Mesothelial cell of epicardium (in vitro differentiated cells): ENCODE measurements at regions not wholly inside any gene's neighbourhood (a gene's known extent, or its start where the extent isn't known, plus 50 kb on each side); places are given as distances from the start of the nearest gene placed in this dataset.

Experiments used
- DNase-seq, 2 experiments: peaks; one replicate each; pipeline ENCODE4 v3.0.0; 2021; ENCODE audit warnings: low spot score in 2 of 2; ENCODE audit not compliant: unreplicated experiment in 2 of 2
- H3K27ac Mint-ChIP-seq: 2 replicates; pipeline ENCODE4 v1.8.0; 2021; ENCODE audit warnings: mixed read lengths
- H3K27me3 Mint-ChIP-seq: 2 replicates; pipeline ENCODE4 v1.8.0; 2021; ENCODE audit warnings: low read depth, mixed read lengths
- H3K36me3 Mint-ChIP-seq: 2 replicates; pipeline ENCODE4 v1.8.0; 2021; ENCODE audit warnings: mixed read lengths
- H3K4me1 Mint-ChIP-seq: 2 replicates; pipeline ENCODE4 v1.8.0; 2021; ENCODE audit warnings: mixed read lengths
- H3K4me3 Mint-ChIP-seq: 2 replicates; pipeline ENCODE4 v1.8.0; 2021; ENCODE audit warnings: mild to moderate bottlenecking, moderate library complexity, mixed read lengths
- H3K9me3 Mint-ChIP-seq: 2 replicates; pipeline ENCODE4 v1.8.0; 2021; ENCODE audit warnings: mixed read lengths
- TF ChIP-seq, protein P1 (sequence below): fragments of 200-600 bp; sonication (generic); IDR thresholded peaks from one replicate; pipeline ENCODE4 v1.5.0; 2021; ENCODE audit warnings: antibody characterized with exemption; ENCODE audit not compliant: unreplicated experiment

DNA sequence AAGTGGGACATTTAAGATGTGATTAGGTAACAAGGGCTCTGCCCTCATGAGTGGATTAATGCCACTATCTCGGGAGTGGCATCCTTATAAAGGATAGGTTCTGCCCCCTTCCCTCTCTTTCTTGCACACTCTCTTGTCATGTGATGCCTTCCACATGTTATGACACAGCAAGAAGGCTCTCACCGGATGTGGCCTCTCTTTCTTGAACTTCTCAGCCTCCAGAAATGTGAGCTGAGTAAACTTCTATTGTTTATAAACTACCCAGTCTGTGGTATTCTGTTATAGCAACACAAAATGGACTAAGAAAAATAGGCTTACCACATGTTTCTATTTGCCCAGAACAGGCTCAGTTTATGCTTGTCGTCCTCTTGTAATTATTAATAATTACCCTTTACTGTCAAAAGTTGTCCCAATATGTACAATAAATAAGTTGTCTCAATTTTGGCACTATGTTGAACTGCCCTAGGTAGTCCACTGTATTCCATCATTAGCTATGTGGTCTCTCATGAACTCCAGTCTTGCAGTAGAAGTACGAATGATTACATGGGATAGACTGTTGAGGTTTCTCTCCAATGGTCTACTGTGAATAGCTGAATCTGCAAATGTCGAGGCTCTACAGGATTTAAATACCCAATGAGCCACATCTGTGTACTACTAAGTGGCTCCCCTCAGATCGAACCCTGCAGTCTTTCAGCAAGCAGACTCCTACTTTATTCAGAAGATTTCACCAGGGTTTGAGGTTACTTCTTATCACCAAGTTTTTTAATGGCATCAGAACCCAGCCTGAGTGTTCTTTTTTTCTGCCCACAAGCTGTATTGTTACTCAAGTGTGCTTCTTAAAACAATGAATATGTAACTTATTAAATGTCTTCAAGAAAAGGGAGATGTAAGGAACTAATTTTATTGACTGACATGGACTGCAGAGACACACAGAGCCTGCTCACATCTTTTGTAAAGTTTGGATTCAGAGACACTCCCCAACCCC is 102.0 kb upstream of the LEF1 start:
- H3K27me3 Mint-ChIP-seq = no peaks in the 10 kb centered on the region
- no peak overlapping the region for H3K27ac Mint-ChIP-seq
- no peak overlapping the region for H3K4me3 Mint-ChIP-seq
- peaks cover 8% of the 10 kb centered on the region for H3K4me1 Mint-ChIP-seq
- peaks cover 2% of the 10 kb centered on the region for H3K36me3 Mint-ChIP-seq
- TF ChIP-seq, protein P1, sequence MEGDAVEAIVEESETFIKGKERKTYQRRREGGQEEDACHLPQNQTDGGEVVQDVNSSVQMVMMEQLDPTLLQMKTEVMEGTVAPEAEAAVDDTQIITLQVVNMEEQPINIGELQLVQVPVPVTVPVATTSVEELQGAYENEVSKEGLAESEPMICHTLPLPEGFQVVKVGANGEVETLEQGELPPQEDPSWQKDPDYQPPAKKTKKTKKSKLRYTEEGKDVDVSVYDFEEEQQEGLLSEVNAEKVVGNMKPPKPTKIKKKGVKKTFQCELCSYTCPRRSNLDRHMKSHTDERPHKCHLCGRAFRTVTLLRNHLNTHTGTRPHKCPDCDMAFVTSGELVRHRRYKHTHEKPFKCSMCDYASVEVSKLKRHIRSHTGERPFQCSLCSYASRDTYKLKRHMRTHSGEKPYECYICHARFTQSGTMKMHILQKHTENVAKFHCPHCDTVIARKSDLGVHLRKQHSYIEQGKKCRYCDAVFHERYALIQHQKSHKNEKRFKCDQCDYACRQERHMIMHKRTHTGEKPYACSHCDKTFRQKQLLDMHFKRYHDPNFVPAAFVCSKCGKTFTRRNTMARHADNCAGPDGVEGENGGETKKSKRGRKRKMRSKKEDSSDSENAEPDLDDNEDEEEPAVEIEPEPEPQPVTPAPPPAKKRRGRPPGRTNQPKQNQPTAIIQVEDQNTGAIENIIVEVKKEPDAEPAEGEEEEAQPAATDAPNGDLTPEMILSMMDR = no peak
- no peak for DNase-seq
- H3K9me3 Mint-ChIP-seq = peaks cover 7% of the 10 kb centered on the region

DNA sequence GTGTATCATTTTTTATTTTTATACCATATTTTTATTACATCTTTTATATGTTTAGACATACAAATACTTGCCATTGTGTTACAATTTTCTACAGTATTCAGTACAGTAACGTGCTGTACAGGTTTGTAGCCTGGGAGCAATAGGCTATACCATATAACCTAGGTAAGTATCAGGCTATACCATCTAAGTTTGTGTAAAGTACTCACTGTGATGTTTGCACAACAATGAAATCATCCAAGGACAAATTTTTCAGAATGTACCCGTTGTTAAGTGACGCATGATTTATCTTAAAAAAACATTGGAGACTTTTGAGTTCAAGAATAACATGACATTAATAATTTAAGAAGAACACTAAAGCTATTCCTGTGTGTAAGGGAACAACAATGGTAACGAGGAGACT is 96.0 kb upstream of the LEF1 start:
- Mint-ChIP-seq H3K36me3 (peaks cover 2% of the 10 kb centered on the region), H3K27me3 (no peaks in the 10 kb centered on the region), H3K4me3 (no peak overlapping the region), H3K27ac (no peak overlapping the region), H3K4me1 (peaks cover 35% of the 10 kb centered on the region), H3K9me3 (peaks cover 6% of the 10 kb centered on the region)
- DNase-seq = no peak
- TF ChIP-seq, protein P1 = no peak

DNA sequence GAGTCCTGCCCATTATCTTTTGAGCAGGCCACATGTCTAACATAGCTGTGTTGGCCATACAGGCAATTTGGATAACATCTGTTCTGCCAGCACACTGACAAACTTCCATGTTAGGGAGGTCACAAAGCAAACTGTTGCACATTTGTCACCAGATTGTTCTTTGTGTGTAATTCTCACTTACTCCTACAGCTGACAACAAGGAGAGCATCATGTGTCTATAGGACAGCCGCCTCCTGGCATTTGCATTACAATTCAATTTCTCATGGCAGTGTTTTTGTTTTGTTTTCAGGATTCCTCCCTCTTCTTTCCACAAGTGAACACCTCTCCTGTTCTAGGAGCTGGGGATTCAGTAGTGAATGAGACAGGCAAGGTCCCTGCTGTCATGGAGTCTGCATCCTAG is 94.3 kb upstream of the LEF1 start:
- Mint-ChIP-seq H3K4me3 (no peak overlapping the region), H3K27me3 (no peaks in the 10 kb centered on the region), H3K4me1 (peaks cover 36% of the 10 kb centered on the region), H3K9me3 (peaks cover 6% of the 10 kb centered on the region), H3K36me3 (peaks cover 2% of the 10 kb centered on the region), H3K27ac (no peak overlapping the region)
- no peak for DNase-seq
- TF ChIP-seq, protein P1 = no peak

DNA sequence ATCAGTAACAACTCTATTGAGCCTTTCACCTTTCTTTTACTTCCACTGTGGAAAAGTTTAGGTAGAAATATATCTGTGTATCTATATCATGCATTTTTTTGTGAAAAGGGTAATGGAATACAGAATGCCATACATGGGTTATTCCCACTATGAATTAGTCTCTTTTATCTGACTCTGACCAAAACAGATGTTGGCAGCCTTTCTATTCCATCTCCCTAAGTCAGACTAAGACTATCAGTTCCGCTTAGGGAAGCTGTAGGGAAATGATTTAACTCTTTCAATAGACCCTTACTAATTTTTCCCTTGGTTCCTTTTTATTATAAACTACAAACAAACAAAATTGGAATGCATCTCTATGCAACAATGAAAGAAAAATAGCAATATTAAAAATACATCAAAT is 92.3 kb upstream of the LEF1 start:
- Mint-ChIP-seq H3K4me1 (peaks cover 39% of the 10 kb centered on the region), H3K36me3 (no peaks in the 10 kb centered on the region)
- TF ChIP-seq, protein P1 = no peak

DNA sequence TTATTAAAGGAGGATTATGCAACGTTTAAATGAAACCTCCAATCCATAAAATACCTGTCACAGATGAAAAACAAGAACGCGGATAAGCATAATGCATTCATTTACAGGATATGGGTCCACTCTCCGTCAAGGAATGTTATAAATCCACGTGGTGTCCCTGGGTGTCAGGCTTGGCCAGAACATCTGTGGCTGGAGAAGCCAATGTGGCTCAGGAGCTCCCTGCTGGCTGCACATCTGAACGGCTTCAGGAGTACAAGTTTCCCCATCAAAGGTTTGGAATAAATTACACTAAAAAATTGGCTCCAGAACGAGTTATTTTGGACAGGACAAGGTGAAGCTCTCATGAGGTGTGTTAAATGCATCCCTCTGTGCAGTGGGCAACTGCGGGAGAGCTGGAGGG is 87.8 kb upstream of the LEF1 start:
- no peaks in the 10 kb centered on the region for H3K36me3 Mint-ChIP-seq
- no peak for DNase-seq
- no peak overlapping the region for H3K4me3 Mint-ChIP-seq
- peaks cover 42% of the 10 kb centered on the region for H3K4me1 Mint-ChIP-seq
- H3K27ac Mint-ChIP-seq = no peak overlapping the region
- no peaks in the 10 kb centered on the region for H3K27me3 Mint-ChIP-seq
- H3K9me3 Mint-ChIP-seq = no peaks in the 10 kb centered on the region
- TF ChIP-seq, protein P1 = no peak

More for the DNA sequence above, 92.3 kb upstream of the LEF1 start:
- no peak overlapping the region for H3K4me3 Mint-ChIP-seq
- H3K27me3 Mint-ChIP-seq = no peaks in the 10 kb centered on the region
- DNase-seq = no peak
- no peak overlapping the region for H3K27ac Mint-ChIP-seq
- peaks cover 4% of the 10 kb centered on the region for H3K9me3 Mint-ChIP-seq
